ENCODE measurements at regions not wholly inside any gene's neighbourhood (a gene's known extent, or its start where the extent isn't known, plus 50 kb on each side); places are given as distances from the start of the nearest gene placed in this dataset.

DNA sequence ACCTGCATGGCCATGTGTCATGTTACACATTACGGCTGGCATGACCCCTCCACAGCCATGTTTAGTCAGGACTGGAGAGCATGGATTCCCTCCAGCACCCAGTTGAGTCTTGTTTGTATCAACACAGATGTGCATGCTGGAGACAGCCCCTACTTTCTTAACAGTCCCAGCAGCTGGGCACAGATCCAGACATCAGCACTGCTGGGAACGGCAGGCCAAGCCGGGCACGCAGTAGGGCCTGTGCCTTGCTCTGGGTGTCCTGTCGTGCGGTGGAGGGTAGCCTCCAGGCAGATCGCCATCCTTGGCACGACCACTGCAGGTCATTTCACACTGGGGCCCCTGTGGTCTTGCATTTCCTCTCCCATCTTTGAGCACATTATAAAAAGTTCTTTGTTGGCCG lies 381.4 kb downstream of the SMOC2 start:
- TF ChIP-seq POLR2A (IDR thresholded peaks at IDR 0.05; ENCODE audit: low read depth, low read length) (no peak), POLR2AphosphoS5 (IDR thresholded peaks at IDR 0.05; ENCODE audit: low read depth, low read length) (no peak)

Measured in GM12892 (cell line).